ENCODE measurements at regions not wholly inside any gene's neighbourhood (a gene's known extent, or its start where the extent isn't known, plus 50 kb on each side); places are given as distances from the start of the nearest gene placed in this dataset.

- DNase-seq (ENCODE audit: low read depth), result no peak
- no peak for TF ChIP-seq CTCF (conservative IDR thresholded peaks at IDR 0.05; ENCODE audit: low read depth, low read length)
Observed at GRCh38 chr6:105966481-105966880, 119.7 kb upstream of the PRDM1 start.

GRCh38 chr6:105964979-105965760 lies 121.0 kb upstream of the PRDM1 start:
- H3K4me3 ChIP-seq (ENCODE audit: low read length), result no peak overlapping the region
- no peak for TF ChIP-seq CTCF (conservative IDR thresholded peaks at IDR 0.05; ENCODE audit: low read depth, low read length)
- DNase-seq (ENCODE audit: low read depth), result no peak

More at GRCh38 chr6:105966481-105966880, 119.7 kb upstream of the PRDM1 start:
- no peak overlapping the region for H3K4me3 ChIP-seq (ENCODE audit: low read length)

- no peak overlapping the region for H3K4me3 ChIP-seq (ENCODE audit: low read length)
- TF ChIP-seq CTCF (conservative IDR thresholded peaks at IDR 0.05; ENCODE audit: low read depth, low read length), result no peak
- no peak for DNase-seq (ENCODE audit: low read depth)
Observed at GRCh38 chr6:105954148-105954547, 132.0 kb upstream of the PRDM1 start.

- no peak overlapping the region for H3K4me3 ChIP-seq (ENCODE audit: low read length)
- DNase-seq (ENCODE audit: low read depth), result no peak
- no peak for TF ChIP-seq CTCF (conservative IDR thresholded peaks at IDR 0.05; ENCODE audit: low read depth, low read length)
Observed at GRCh38 chr6:105952772-105953690, 133.1 kb upstream of the PRDM1 start.

- no peak for DNase-seq (ENCODE audit: low read depth)
- no peak overlapping the region for H3K4me3 ChIP-seq (ENCODE audit: low read length)
- TF ChIP-seq CTCF (conservative IDR thresholded peaks at IDR 0.05; ENCODE audit: low read depth, low read length), result no peak
Observed at GRCh38 chr6:105952326-105952725, 133.8 kb upstream of the PRDM1 start.

GRCh38 chr6:105951322-105951721 lies 134.8 kb upstream of the PRDM1 start:
- DNase-seq (ENCODE audit: low read depth), result no peak
- H3K4me3 ChIP-seq (ENCODE audit: low read length), result no peak overlapping the region
- TF ChIP-seq CTCF (conservative IDR thresholded peaks at IDR 0.05; ENCODE audit: low read depth, low read length), result no peak
